SK-N-DZ (cell line): ENCODE measurements at regions not wholly inside any gene's neighbourhood (a gene's known extent, or its start where the extent isn't known, plus 50 kb on each side); places are given as distances from the start of the nearest gene placed in this dataset.
"Not testable (repeated sequence)": the region's sequence is repeated elsewhere in the genome, so short reads cannot be mapped to it uniquely, and the experiment has no call there.

Experiments
- DNase-seq: peaks from one replicate; pipeline ENCODE4 v3.0.0-alpha.2; 2015; ENCODE audit warnings: low spot score

DNA sequence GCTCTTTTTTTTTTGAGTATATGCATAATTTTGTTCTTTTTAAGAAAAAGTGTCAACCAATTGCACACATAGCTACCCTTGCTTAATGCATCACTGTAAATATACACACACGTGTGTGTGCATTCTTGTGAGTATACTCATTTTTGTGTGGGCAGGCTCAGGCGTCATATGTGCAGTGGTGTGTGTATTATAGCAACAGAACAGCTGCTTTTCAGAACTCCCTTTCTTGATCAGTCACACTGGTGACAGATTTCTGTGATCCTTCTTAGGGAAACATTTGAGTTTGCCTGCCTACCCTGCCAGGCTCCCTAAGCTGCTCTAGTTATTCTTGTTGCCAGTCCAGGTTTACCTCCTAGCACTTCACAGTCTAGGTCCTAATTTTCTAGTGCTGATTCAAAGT lies 287.0 kb upstream of the SEMA6A start:
- no peak for DNase-seq

DNA sequence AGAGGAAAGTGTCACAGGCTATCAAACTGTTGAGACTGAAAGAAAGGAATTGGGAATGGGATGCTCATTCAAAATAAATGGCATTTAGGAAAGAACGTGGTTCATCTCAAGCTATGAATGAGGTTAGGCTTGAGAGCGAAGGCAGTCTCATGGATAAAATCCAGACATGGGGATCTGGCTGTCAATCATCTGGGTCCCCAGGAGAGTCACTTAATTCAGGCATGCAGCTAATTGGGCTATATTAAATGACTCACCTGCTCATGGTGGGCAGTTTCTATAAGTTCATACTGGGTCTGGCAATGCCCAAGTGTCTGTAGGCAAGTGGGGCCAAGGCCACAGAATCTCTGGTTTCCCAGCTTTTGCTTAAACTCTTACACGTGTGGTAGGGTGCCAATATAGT lies 286.5 kb upstream of the SEMA6A start:
- DNase-seq = peak; percentile 31

DNA sequence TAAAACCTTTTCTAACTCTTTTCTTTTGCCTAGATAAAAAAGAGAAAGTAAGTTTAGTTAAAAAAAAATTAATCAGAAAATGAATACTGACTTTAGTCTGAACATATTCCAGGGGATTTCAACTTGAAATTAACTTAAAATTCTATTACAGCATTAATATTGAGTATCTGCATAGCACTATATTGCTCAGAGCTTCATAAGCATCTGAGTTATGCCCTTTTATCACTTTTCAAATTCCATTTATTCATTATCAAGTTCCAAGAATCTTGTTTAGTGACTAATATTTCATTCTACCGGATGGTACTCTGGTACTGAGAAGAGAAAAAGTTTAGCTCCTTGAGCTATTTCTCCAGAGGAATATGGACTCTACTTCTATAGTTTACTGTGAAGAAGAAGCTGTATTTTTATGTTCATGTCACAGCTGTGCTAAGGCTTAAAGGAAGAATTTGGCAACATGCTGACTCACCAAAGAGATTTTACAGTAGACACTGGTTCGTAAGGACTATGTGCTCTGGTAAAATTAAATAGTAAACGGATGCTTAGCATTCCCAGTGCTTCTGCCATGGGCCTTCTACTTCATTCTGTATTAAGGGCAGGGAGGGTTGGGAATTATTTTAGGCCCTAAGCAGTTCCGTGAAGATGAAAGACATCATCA lies 285.2 kb upstream of the SEMA6A start:
- DNase-seq = no peak

DNA sequence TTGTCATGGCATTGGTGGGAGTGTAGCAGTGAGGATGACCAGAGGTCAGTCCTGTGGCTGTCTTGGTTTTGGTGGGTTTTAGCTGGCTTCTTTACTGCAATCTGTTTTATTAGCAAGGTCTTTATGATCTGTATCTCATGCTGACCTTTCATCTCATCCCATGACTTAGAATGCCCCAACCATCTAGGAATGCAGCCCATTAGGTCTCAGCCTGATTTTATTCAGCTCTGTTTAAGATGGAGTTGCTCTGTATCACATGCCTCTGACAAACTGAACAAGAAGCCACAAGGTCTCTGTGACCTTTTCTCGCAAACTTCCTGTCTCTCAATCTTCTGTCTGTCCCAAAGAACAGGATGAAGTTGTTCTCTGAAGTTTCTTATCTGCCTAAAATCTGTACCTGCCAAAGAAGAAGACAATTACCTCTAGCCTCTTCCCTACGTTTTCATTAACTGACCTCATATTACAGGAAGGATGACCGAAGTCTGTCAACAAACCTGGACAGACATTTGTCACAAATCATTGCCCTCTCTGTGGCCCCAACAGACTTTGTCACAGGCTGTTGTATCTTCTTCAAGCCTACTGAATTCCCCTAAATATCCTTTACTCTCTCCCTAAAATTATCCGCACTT lies 284.2 kb upstream of the SEMA6A start:
- no peak for DNase-seq

DNA sequence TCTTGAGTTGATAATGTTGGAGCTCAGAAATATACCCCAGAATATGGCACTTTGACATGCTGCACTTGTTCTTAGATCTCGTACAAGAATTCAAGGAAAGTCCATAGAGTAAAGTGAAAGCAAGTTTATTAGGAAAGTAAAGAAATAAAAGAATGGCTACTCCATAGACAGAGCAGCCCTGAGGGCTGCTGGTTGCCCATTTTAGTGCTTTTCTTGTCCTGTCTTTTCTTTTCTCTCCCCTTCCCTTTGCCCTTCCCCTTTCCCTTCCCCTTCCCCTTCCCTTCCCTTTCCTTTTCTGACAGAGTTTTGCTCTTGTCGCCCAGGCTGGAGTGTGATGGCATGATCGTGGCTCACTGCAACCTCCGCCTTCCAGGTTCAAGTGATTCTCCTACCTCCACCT lies 283.4 kb upstream of the SEMA6A start:
- not testable (repeated sequence) for DNase-seq

DNA sequence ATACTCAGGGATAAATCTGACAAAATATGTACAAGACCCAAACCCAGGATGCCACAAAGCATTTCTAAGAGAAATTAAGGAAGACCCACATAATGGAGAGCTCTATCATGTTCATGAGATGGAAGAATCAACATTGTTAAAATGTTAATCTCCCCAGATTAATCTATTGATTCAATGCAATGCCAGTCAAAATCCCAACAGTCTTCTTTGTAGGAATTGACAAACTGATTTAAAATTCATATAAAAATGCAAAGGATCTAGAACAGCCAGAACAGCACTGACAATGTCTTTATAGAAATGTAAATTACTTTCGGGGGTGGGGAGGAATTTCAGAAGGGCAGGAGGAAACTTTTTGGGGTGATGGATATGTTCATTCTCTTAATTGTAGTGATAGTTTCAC lies 281.6 kb upstream of the SEMA6A start:
- DNase-seq = no peak

DNA sequence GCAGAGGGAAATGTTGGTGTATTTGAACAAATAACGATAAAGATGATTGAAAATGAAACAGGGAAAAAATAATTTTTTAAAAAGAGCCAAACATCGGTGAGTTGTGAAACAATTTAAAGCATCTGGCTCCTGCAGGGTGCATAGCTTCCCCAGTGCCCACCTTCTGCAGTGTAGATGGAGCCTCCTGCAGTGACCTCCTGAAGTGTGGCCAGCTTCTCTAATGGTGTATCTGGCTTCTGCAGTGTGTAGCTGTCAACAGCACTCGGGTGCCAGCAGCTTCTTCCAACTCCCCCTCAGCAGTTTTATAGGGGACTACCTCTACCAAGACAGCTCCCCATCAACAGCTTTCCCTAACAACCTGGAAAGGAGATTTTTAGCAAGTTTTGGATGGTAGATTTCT lies 279.4 kb upstream of the SEMA6A start:
- DNase-seq = no peak

DNA sequence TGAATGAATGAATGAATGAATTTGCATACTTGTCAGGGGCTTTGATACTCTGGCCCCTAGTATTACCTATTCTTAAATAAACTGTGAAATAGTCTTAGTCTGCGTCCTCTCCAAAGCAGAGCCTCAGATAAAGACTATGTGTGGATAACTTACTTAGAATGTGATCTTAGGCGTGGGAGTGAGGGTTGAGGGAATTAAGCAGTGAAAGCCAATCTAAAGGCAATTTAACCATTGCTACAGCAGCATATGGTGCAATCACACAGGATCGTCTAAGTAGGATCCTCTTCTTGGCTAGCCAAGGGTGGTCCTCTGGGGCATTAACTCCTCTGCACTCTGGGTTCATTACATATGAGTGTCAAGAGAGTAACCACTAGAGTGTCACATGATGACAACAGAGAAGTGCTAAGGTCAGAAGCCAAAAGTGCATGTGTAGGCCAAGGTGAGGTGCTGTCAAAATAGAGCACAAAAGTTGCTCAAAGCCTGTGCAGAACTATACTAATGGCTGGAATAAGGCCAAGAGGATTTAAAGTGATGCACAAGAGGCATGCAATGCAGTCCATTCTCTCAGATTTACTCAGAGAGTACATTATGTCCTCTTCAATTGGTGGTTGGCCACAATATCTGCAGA lies 274.4 kb upstream of the SEMA6A start:
- no peak for DNase-seq

DNA sequence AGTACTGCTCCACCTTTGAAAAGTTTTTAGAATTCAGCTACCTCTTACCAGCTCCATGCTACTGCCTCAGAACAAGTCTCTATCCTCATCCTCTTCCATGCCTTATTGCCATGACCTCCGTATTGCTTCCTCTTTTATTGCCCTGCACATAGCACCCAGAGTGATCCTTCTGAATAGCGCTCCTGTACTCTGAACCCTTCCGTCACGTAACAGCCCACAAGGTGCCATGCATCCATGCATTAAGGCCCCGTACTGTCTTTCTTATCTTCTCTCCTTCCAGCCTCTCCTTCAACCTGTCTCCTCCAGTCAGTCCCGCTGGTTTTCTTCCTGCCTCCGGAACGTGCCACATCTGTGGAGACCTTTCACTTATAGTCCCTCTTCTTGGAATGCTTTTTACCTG lies 273.3 kb upstream of the SEMA6A start:
- DNase-seq = no peak

DNA sequence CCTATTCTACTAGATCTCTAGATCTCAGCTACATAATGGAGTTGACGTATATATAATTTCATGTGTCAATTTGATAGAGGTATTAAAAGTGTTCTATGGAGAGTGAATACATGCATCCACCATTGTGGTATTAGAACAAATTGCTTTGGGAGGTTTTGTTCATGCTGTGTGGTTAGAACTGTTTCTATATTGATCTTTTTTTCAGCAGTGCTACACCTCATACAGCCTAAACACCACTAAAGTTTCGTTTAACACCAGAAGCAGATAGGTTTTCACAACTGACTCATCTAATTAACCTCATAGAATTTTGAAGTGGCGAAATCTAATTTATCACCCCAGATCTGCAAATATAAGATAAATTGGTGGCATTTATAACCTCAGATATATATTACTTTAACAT lies 269.4 kb upstream of the SEMA6A start:
- no peak for DNase-seq

DNA sequence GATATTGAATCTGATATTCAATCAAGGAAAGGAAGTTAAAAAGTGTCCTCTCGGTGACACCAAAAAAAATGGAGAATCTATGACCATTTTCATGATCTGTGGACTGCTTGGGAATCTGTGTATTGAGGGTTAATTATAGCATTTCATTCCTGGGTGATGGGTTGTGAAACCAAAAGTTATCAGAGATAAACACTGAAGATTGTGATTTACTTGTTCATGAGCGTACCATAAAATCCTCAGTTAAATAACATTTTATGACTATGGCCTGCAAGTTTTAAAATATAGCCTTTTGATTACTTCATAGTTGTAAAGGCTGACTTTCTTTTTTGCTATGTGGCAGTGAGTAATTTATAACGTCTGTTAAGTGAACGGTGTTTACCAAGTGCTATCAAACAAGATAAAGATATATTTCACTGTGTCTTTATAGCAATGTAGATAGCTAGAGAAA lies 267.9 kb upstream of the SEMA6A start:
- DNase-seq = no peak

DNA sequence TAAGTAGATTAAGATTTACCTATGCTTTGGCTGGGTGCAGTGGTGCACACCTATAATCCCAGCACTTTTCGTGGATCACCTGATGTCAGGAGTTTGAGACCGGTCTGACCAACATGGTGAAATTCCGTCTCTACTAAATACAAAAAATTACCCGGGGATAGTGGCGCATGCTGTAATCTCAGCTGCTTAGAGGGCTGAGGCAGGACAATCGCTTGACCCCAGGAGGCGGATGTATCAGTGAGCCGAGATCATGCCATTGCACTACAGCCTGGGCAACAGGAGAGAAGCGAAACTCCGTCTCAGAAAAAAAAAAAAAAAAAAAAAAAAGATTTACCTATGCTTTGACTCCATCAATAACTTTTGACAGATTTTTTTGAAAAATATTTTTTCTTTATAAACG lies 267.1 kb upstream of the SEMA6A start:
- no peak for DNase-seq

DNA sequence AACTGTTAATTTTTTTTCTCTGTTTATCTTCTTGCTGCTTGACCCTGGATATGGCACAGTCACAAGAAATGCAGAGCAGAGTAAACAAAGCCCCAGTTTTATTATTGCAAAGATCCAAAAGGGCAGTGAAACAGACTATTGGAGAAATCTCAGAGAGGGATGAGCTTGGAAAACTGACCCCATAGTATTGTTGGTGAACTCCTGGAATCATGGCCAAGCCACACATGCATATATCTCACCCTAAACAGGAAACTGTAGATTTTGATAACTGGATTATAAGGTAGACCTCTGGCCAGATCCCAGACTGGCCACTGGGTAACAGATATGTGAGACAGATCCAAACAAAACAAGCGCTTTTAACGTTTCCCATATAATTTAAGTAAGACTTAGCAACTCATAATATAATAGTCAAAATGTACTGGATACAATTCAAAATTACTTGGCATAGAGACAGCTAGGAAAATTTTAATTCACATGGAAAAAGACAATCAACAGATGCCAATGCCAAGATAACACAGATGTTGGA lies 263.5 kb upstream of the SEMA6A start:
- DNase-seq = no peak

DNA sequence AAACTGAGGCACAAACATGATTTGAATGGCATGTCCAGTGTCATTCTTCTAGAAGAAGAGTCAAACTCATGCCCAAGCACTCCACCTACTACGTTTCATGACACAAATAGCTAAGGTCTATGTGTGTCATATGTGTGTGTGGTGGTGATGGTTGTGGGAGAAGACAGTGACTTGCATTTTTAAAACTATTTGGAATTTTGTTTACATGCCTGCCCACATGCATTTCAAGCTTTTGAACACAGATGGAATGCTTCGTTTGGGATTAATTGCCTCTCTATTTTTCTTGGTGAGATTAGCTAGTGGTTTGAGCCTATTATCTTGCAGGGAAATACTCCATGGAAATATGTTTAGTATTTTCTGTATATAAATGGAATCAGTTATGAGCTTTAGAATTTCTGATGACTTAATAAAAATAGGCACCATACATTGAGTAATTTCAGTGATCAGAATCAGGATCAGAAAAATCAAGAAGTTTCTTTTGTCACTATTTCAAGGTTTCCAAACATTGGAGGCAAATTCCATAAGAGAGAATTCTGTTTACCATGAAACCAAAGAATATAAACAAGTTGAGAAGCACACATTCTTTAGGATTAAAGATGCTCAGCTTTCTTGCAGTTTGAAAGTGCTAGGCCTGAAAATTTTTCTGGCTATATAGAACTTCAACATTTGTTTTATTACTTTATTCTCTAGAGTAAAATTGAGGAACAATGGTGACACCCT lies 260.3 kb upstream of the SEMA6A start:
- DNase-seq = no peak

DNA sequence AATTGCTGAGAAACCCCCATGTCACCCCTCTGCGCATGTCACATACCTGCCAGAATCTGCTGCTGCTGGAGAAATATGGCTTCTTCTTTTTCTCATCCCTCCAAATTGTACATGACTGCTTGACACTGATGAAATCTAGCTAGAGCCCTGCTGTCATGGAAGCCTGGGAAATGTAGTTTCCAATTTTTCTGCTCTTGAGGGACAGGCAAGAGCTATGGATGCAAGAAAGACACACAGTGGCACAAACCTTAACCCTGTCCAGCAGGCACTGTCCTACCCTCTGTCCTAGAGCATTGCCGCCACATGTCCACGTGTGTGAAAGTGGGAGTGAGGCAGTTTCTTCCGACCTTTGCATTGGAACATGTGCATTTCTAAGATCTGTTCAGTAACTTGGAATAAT lies 255.5 kb upstream of the SEMA6A start:
- peak; percentile 77 for DNase-seq

DNA sequence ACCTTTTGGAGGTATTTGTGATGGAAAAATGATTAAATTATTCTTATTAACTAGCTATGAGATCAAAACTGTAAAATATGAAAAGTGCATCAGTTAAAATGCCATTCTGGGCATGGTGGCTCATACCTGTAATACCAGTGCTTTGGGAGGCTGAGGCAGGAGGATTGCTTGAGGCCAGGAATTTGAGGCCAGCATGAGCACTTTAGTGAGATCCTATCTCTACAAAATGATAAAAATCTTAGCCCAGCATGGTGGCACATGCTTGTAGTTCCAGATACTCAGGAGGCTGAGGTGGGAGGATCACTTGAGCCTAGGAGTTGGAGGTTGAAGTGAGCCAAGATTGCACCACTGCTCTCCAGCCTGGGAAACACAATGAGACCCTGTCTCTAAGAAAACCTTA lies 252.5 kb upstream of the SEMA6A start:
- no peak for DNase-seq

DNA sequence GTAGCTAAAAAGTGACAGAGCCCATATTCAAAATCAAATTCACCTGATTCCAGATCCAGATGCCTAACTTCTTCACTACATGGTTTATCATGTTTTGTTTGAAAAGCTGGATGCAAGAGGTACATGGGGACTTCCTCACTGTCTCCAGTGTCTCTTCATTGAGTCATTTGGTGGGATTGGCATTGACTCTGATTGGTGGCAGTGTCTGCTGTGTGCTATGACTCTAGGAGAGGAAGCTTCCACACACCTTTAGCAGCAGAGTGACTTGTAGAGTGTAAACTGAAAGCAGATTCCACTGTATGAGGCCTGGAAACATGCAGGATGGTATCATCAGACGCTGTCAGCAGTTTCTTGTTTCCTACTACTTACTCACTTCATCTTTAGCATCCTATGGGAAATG lies 250.9 kb upstream of the SEMA6A start:
- no peak for DNase-seq

DNA sequence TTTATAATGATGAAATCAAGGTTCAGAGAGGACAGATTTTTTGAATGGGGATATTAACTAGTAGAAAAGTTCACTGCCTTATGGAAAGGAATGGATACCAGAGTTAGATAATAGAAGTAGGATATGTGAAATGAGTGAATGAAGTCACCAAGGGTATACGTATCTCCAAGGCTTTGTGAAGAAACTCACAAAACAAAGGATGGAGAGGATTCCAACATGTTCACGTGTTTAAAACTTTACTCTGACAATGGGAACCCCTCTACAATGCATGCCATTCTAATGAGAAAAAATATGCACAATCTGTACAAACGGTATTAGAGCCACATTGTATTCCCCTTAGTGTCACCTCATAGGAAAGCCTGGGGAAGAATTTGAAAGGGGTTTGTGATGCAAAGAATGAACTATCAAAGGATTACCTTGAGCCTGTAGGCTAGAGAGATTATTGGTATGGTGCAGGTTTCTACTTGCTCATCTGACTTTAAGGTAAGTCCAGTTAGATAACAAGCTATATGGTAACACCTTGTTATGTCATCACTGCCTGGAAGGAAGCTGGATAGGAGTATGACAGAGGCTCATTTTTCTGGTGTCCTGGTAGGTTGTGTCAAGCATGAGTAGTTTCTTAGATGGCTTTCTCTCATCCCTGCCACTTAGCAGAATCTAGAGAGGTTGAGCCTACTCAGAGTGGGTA lies 250.3 kb upstream of the SEMA6A start:
- no peak for DNase-seq

DNA sequence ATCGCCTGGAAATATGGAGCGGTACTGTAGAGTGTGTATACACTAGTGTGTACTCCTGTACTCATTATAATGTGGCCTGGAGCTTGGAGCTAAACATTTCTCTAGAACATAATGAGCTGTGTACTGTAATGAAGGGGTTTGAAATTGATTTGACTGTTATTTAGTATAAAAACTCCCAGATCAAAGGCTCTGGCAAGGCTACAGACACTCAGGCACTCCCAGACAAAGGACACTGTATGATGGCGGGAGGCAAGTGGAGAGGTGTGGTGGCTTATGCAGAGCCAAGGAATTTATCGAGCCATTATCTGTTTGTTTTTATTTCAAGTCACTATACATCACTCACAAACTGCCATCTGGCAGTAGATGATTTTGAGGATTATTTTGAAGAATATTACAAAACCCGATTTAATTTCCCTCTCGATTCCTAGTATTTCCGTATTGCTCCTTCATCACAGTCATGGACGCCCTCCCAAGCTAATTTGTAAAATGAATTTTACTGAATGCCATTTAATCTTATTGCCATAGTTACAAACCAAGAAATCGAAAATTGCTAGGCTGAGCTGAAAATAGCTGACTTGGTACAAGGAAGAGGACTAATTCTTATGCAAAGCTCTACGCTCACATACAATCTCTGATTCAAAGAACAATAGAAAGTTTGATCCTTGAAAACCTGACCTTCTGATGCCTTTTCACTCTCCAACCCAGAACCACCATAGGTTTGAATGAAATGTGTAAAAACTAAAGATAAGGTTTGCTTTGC lies 240.2 kb upstream of the SEMA6A start:
- peak; percentile 58 for DNase-seq

DNA sequence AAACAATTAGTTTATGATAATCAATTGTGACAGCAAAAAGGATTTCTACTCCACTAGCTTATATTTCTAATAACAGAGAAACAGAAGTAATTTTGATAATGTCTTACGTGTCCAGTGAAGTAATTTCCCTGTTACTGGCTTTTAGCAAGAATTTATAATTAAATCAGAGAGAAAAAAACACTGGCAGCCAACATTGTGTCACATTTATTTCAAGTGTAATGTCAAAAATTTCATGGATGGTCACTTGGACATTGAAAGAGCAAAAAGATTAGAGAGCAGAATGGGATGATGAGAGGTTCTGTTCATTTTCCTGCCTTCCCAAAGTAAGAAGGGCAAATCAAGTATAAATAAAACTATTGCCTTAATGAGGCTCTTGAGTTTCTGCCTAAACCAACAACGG lies 239.3 kb upstream of the SEMA6A start:
- no peak for DNase-seq

DNA sequence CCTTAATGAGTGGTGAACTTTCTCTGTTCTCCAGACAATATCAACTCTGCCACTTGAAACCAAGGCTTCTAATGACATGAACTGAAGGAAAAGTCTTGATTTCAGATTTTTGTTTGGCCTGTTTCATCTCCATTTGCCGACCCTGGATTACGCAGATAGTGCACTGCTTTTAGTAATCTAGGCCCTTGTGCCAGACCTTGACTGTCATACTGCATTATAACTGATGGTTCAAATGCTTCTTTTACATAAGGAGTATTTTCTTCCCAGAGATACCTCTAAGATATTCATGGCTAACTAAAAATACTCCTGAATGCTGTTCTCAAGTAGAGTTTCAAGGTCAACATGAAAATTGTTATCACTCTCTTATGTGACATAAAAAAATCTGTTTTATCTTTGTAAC lies 238.7 kb upstream of the SEMA6A start:
- peak; percentile 89 for DNase-seq
